Left lung (tissue), 4 donors: ENCODE measurements at regions not wholly inside any gene's neighbourhood (a gene's known extent, or its start where the extent isn't known, plus 50 kb on each side); places are given as distances from the start of the nearest gene placed in this dataset.

Experiments
- ATAC-seq: fragments of 200-7000 bp; cut with Tn5 transposase; one replicate; pipeline ENCODE4 v1.9.1; 2020; ENCODE audit warnings: moderate library complexity
- DNase-seq, 4 donors: peaks; one replicate each; pipeline ENCODE4 v3.0.0-alpha.2; 2013 to 2020
- H3K27ac ChIP-seq, 2 donors: fragments of 200-600 bp; sonication (generic) in 1 of 2; one replicate each; pipeline versions ENCODE4 v1.5.0 to v1.8.0; 2020 to 2021
- H3K27me3 ChIP-seq, 2 donors: fragments of 200-600 bp; sonication (generic) in 1 of 2; one replicate each; pipeline versions ENCODE4 v1.5.0 to v1.8.0; 2020 to 2021
- H3K36me3 ChIP-seq, 2 donors: fragments of 200-600 bp; sonication (generic) in 1 of 2; one replicate each; pipeline versions ENCODE4 v1.5.0 to v1.8.0; 2020 to 2021
- H3K4me1 ChIP-seq, 2 donors: fragments of 200-600 bp; one replicate each; pipeline ENCODE4 v1.8.0; 2021
- H3K4me3 ChIP-seq, 2 donors: fragments of 200-600 bp; sonication (generic) in 1 of 2; one replicate each; pipeline versions ENCODE4 v1.5.0 to v1.8.0; 2020 to 2021; ENCODE audit warnings: mild to moderate bottlenecking in 1 of 2
- H3K9me3 ChIP-seq, 2 donors: fragments of 200-600 bp; sonication (generic) in 1 of 2; one replicate each; pipeline versions ENCODE4 v1.5.0 to v1.8.0; 2020 to 2021
- CTCF ChIP-seq, 2 donors: fragments of 200-600 bp; sonication (generic) in 1 of 2; IDR thresholded peaks; one replicate each; pipeline versions ENCODE4 v1.5.0 to v1.8.0; 2021; ENCODE audit warnings: antibody characterized with exemption in 2 of 2
- intact Hi-C, 2 donors: fragments of 100-400 bp; cut with DNase I; formaldehyde crosslinking; loops; one replicate each; pipeline versions ENCODE4 v1.11.2 to v1.14.2; 2022
- donor health status: DM: no; HTN: yes; CAD: no.
- donor health status: DM: no; HTN: no; CAD: no.

- Histone ChIP-seq H3K4me1 (no peaks in the 10 kb centered on the region), H3K4me3 (no peak overlapping the region), H3K9me3 (peaks cover 0 to 7% of the 10 kb centered on the region in 2 donors), H3K27me3 (no peaks in the 10 kb centered on the region), H3K27ac (no peak overlapping the region), H3K36me3 (no peaks in the 10 kb centered on the region)
- no peak for DNase-seq
- intact Hi-C loops, result no loop called here
- no peak for TF ChIP-seq CTCF (IDR thresholded peaks at IDR 0.05)
- no peak for ATAC-seq
Observed at GRCh38 chr16:49183911-49184310, 97.7 kb downstream of the CBLN1 start.

GRCh38 chr16:49181791-49182518 lies 99.7 kb downstream of the CBLN1 start:
- ATAC-seq (no peak), DNase-seq (no peak)
- Histone ChIP-seq H3K27me3 (no peaks in the 10 kb centered on the region), H3K4me1 (no peaks in the 10 kb centered on the region), H3K36me3 (no peaks in the 10 kb centered on the region), H3K9me3 (no peaks in the 10 kb centered on the region), H3K27ac (no peak overlapping the region), H3K4me3 (no peak overlapping the region)
- intact Hi-C loops, result no loop called here
- TF ChIP-seq CTCF (IDR thresholded peaks at IDR 0.05), result no peak

GRCh38 chr16:49179714-49180330 lies 101.8 kb downstream of the CBLN1 start:
- DNase-seq (peak in 1 of 4 donors; percentile 30), ATAC-seq (no peak)
- no peak for TF ChIP-seq CTCF (IDR thresholded peaks at IDR 0.05)
- H3K27me3 ChIP-seq, result no peaks in the 10 kb centered on the region
- H3K4me1 ChIP-seq, result no peaks in the 10 kb centered on the region
- H3K27ac ChIP-seq, result no peak overlapping the region
- no peaks in the 10 kb centered on the region for H3K36me3 ChIP-seq
- intact Hi-C loops, result no loop called here
- H3K4me3 ChIP-seq, result no peak overlapping the region
- H3K9me3 ChIP-seq, result no peaks in the 10 kb centered on the region

GRCh38 chr16:49168126-49168525 lies 113.5 kb downstream of the CBLN1 start:
- Histone ChIP-seq H3K4me1 (no peaks in the 10 kb centered on the region), H3K4me3 (no peak overlapping the region), H3K27me3 (peaks cover 0 to 15% of the 10 kb centered on the region in 2 donors), H3K27ac (no peak overlapping the region), H3K36me3 (no peaks in the 10 kb centered on the region), H3K9me3 (no peaks in the 10 kb centered on the region)
- TF ChIP-seq CTCF (IDR thresholded peaks at IDR 0.05), result no peak
- DNase-seq (no peak), ATAC-seq (no peak)
- intact Hi-C loops, result no loop called here

GRCh38 chr16:49165025-49165424 lies 116.6 kb downstream of the CBLN1 start:
- H3K4me3 ChIP-seq, result no peak overlapping the region
- TF ChIP-seq CTCF (IDR thresholded peaks at IDR 0.05), result no peak
- ATAC-seq, result no peak

More at GRCh38 chr16:49165025-49165424, 116.6 kb downstream of the CBLN1 start:
- no peak for DNase-seq
- no peak overlapping the region for H3K27ac ChIP-seq
- intact Hi-C loops, result no loop called here
- H3K36me3 ChIP-seq, result no peaks in the 10 kb centered on the region
- no peaks in the 10 kb centered on the region for H3K4me1 ChIP-seq
- no peaks in the 10 kb centered on the region for H3K9me3 ChIP-seq
- peaks cover 0 to 4% of the 10 kb centered on the region in 2 donors for H3K27me3 ChIP-seq
